KBM-7 (cell line): ENCODE measurements at regions not wholly inside any gene's neighbourhood (a gene's known extent, or its start where the extent isn't known, plus 50 kb on each side); places are given as distances from the start of the nearest gene placed in this dataset.

Source experiments
- DNase-seq: peaks from one replicate; pipeline ENCODE4 v3.0.0-alpha.2; 2015
- in situ Hi-C: fragments of 300-500 bp; cut with MboI; formaldehyde crosslinking; loops from 2 replicates; pipeline ENCODE4 v1.14.3; 2020; ENCODE audit warnings: low sequenced_read_pairs, low pct_unique_long_range_greater_than_20kb, mixed read lengths

DNA sequence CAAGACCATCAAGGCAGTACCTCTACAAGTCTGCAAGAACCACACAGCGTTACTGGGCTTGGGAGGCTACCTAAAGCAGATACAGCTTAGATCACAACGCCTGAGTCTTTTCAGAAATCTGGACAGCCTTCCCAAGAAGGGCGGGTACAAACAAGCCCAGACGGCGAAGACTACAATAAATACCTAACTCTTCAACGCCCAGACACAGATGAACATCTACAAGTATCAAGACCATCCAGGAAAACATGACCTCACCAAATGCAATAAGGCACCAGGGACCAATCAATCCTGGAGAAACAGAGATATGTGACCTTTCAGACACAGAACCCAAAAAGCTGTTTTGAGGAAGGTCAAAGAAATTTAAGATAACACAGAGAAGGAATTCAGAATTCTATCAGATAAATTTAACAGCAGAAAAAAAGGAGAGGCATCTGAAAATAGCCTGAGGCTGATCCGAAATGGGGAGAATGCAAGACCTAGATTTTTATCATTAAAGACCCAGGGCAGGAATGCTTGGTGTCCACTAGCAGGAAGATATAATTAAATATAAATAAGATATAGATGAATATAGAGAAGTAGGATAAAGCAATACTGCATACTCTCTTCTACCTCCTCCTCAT lies 131.7 kb upstream of the COL21A1 start:
- DNase-seq: no peak
- in situ Hi-C loops: no loop called here

DNA sequence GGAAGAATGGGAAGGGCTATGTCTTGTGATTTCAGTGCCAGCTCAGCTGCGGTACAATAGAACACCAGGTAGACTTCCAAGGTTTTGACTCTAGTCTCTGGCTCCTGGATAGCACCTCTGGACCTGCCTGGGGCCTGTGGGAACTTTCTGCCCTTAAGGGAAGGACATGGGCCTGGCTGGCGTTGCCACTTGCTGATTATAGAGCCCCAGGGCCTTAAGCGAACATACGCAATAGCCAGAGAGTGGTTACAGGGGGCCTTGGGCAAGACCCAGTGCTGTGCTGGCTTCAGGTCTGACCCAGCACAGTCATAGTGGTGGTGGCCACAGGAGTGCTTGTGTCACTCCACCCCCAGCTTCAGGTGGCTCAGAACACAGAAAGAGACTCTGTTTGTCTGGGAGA lies 131.1 kb upstream of the COL21A1 start:
- DNase-seq: no peak
- in situ Hi-C loops: no loop called here

DNA sequence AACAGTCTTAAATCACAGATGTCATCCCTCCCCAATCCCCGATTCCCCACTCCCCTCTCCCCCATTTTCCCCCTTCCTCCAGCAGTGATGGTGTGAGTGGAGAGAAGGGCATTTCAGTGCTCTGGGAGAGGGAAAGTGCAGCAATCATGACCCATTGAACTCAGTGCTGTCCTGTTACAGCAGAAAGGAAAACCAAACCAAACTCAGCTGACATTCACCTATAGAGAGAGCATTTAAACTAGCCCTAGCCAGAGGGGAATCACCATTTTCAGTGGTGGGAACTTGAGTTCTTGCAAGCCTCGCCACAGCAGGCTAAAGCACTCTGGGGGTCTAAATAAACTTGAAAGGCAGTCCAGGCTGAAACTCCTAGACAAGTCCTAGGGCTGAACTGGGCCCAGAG lies 129.9 kb upstream of the COL21A1 start:
- in situ Hi-C loops: no loop called here
- no peak for DNase-seq

DNA sequence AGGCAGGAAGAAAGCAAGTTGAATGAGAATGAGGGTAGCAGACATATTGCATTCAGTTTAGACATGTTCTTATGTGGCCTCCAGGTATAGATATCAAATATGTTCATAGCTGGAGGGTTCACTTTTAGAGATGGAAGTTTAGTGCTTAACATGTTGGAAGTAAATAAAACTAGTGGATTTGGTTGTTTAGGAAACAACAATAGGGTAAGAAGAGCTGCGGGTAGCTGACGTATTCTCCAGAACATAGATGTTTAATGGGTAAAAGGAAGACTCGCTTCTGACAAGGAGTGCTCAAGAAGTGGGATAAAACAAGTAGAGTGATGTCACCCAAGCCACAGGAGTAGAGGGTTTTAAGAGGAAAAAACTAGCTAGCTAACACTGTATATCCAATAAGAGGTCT lies 128.4 kb upstream of the COL21A1 start:
- in situ Hi-C loops: no loop called here
- DNase-seq: no peak

DNA sequence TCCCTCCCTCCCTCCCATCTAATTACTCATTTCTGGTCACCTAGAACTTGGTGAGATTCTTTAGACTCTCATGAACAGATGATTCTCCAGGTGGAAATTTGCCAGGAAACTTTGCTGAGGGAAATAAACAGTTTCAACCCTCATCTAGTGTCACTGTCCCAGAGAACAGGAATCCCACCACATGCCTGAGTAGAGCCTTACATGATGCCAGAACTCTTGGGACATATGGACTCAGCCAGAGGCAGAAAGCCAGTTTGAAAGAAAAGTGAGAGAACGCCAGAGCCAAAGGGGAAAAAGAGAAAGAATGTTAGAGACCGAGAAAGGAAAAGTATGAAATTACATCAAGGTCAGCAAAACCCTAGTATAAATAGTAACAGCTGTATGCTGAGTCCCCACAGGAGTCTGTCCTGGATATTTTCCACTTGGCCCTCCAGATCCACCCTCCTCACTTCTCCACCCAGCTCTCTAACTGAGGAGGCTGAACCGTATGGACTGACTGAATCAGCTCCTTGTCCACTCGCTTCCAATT lies 127.5 kb upstream of the COL21A1 start:
- no peak for DNase-seq
- in situ Hi-C loops: loop anchor here (25.0 kb wide), 1 partner anchor 187 kb away; no protein-coding TSS in a partner anchor

DNA sequence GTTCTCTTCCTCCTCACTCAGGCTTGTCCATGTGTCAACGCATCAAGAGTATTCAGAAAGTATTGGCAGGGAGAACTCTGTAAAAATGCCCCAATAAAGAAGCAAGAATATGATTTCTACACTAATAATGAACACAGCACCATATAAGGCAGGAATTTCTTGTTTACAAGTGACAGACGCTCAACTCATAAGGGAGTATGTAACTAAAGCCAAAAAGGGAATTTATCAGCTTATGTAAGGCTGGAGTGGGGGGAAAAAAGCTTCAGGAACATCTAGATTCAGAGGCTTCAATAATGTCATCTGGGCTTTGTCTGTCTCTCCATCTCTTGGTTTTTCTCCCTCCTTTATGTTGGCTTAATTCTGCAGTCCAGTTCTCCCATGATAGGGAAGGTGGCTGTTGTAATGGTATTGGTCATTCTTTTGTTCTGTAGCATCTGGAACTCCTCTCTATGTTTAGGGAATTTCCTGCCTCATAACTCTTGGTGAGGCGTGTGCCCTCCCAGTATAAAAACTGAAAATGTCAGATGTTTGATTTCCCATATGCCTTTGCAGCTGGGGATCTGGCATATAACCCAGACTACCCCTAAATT lies 125.1 kb upstream of the COL21A1 start:
- no peak for DNase-seq
- in situ Hi-C loops: loop anchor here (25.0 kb wide), 1 partner anchor 190 kb away; no protein-coding TSS in a partner anchor

DNA sequence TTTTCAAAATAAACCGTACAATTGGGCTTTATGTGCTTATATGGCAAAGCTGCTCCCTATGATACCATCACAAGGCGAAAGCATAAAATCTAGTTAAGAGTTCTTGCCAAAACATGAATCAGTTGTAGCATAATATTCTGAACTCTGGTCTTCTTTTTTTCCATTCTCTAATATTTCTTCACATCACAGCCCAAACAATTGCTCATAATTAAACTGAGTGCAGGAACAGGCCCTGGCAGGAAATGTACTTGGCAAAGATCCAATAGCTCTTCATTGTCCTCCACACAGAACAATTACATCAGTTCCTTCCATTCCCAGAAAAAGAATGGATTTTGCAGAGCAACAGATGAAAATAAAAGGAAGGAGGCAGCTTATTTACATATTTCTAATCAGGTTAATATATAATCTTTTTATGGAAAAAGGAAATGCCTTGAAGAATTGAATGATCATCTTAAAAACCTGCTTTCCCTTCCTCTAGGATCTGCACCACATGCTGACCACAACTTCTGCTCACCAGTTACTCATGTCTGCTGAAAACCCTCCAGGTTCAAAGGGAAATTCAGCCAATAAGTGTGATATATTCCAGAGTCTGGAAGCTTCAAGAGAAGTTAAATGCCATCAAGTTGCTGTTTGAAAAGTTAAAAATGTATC lies 123.3 kb upstream of the COL21A1 start:
- in situ Hi-C loops: loop anchor here (25.0 kb wide), 1 partner anchor 192 kb away; no protein-coding TSS in a partner anchor

DNA sequence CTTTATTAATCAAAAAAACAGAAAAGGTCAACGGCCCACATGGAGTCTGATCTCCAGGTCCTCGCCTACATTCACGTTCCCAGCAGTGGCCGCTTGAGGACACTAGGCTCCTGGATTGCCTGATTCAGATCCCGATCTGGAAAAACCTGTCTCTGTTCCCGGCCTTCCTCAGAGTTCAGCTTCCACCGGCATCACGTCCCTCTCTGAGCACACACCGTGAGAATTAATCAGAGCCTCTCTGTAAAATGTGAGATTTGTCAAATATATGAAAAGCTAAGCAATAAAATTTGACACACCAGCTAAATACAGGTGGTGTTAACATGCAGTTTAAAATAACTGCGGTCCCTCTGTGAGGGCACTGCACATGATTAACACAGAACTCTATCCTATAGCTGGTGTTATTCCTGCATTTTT lies 122.8 kb upstream of the COL21A1 start:
- no peak for DNase-seq
- in situ Hi-C loops: loop anchor here (25.0 kb wide), 1 partner anchor 192 kb away; no protein-coding TSS in a partner anchor

More for the DNA sequence above, 123.3 kb upstream of the COL21A1 start:
- peak; percentile 78 for DNase-seq

DNA sequence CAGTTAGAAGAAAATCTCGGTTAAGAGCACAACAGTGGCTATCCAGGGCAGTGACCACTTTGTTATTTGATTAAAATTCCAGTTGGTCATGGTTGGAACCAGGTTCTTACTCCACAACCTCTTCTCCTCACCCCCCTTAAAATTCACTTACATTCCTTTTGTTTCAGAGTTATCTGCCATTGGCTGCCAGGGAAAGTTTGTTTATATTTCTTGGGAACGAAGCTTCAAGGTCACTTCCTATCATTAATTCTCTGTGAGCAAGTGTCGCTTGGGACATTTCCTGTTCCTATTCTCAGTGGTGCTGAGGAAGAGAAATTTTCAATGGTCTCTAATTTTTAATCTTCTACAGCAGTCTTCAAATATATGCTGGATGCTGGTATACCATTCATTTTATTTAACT lies 121.1 kb upstream of the COL21A1 start:
- DNase-seq: no peak
- in situ Hi-C loops: loop anchor here (25.0 kb wide), 1 partner anchor 194 kb away; no protein-coding TSS in a partner anchor

DNA sequence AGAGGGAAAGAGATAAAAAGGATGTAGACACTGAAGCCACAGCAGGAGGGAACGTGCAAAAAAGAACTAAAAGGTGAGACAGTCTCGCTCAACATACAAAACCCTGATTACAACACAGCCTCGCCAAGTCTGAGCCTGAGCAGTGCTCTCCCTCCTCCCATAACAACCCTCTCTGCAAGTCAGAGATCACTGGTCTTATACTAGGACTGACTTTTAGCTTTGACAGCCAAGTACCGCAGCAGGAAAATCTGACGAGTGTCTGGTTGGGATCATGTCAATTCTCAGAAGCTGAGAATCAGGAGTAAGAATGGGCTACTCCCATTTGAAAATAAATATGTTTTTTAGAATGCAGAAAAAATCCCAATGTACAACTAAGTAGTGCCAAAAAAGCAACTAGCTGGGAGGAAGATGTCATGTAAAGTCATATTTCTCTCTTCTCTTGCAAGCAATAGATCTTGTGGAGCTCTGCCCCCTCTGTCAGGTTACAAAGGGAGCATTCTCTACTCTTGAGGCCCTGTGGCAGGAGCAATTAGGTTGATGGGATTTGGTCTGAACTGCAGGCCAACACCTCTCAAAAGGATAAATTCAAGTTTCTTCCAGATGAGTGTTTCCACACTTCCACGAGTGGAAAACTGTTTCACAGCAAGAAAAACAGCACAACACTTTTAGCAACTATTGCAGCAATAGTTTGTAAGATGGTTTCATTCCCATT lies 118.9 kb upstream of the COL21A1 start:
- DNase-seq: no peak
- in situ Hi-C loops: loop anchor here (25.0 kb wide), 1 partner anchor 196 kb away; no protein-coding TSS in a partner anchor

DNA sequence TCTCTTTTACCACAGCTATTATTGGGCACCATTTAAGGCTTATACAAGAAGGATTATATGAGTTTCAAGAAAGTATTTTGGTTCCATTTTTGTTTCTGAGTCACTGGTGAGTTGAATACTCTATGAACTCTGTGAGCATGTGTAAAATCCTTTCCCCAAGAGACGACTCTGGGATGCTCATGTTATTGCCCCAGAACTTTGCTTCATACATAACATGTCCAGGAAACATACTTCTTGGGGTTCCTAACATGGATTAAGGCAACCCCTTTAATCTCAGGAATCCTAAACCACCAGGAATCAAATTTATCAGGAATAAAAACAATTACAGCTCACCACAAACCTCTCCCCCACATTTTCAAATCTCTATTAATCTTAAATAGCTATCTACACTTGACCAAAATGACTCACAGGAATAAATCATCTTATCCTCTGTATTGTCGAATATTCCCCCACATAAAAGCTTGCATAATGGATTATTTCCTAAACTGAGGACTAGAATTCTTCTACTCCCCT lies 117.5 kb upstream of the COL21A1 start:
- no peak for DNase-seq
- in situ Hi-C loops: loop anchor here (25.0 kb wide), 1 partner anchor 197 kb away; no protein-coding TSS in a partner anchor

DNA sequence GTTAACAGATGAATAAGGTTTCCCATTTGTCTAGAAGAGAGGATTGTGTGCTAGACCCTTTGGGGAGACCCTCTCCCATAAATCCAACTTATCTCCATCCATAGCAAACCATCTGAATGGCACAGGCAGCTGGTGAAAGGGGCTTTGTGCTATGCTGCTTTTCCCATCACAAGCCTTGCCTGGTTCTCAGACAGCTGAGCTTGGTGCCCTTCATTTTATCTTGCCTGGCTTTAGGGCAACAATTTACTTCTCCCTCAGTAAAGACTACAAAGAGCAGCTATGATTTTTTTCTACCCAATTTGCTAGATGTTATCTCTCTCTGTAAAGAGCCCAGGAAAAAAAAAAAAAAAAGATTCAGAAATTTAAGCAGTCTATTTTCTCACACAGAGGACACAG lies 117.0 kb upstream of the COL21A1 start:
- in situ Hi-C loops: loop anchor here (25.0 kb wide), 1 partner anchor 198 kb away; no protein-coding TSS in a partner anchor
- DNase-seq: no peak

DNA sequence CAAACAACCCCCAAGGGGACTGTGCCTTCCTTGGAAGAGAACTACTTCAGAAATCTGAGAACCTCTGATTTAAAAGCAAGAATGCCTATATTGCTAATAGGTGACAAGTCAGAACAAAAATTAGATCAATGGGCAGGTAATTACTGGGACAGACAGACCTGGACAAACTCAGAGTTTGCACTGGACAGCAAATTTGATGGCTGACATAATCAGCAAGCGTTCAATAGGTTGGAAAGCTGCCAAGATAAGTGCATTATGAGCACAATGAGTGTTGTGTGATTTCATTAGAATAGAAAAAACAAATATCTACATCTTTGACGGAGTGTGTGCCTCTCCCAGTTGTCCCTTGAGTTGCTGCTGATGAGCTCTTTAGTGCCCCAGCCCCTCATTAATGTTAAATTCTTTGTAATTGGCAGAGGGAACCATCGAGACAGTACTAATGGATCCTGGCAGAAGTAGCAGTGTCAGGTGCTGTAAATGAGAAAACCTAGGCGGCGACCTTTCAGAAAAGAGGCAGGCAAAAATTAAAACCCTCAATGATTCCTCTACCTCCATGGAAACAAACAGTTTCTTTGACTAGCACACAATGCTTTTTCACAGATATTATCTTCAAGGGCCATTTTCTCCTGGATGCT lies 116.5 kb upstream of the COL21A1 start:
- in situ Hi-C loops: loop anchor here (25.0 kb wide), 1 partner anchor 198 kb away; no protein-coding TSS in a partner anchor
- no peak for DNase-seq

DNA sequence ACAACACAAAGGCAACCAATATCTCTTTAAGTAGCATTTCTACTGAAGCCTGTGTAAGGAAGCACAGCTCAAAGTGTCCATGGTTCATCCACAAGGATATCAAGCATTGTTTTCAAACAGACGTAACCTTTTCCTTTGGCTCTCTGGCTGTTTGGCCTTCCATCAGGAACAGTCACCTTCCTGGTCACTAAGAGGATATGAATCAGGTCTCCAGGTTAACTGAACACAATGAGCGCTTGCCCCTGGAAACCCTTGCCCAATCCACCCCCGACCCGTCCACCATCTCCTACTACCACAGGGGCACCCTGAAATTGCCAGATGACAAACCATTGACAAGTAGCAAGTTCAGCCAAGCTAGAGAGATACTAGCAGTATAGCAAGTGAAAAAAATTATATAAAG lies 114.4 kb upstream of the COL21A1 start:
- DNase-seq: no peak
- in situ Hi-C loops: loop anchor here (25.0 kb wide), 1 partner anchor 200 kb away; no protein-coding TSS in a partner anchor

DNA sequence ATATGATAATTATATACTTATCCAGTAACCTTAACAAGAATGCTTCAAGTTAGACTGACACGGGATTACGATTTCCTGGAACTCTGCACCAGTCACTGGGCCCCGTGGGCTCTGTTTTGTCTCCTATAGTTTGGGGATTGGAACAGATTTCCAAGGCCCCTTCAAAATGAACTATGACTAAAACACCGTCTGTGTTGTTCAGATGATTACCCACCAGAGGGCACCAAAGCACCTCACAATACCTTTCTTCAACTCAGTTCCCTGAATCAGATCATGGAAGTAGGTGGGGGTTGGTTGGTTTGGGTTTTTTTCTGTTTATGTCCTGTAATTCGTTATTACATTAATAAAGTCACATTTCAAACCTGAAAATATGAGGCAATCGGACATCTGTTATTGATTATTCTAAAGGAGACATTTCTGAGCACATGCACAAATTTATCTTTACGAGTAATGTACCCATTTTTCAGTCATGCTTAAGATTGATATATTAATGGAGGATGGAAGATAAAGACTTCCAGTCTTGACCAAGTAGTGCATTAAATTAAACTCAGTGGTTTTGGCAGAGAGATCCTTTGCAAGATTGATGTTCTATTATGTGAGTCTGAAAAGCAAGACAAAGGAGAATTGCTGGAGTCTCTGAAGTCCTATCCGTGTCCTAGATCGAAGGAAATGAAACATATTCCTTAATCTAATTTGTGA lies 112.0 kb upstream of the COL21A1 start:
- in situ Hi-C loops: loop anchor here (25.0 kb wide), 1 partner anchor 203 kb away; no protein-coding TSS in a partner anchor
- DNase-seq: peak; percentile 87

DNA sequence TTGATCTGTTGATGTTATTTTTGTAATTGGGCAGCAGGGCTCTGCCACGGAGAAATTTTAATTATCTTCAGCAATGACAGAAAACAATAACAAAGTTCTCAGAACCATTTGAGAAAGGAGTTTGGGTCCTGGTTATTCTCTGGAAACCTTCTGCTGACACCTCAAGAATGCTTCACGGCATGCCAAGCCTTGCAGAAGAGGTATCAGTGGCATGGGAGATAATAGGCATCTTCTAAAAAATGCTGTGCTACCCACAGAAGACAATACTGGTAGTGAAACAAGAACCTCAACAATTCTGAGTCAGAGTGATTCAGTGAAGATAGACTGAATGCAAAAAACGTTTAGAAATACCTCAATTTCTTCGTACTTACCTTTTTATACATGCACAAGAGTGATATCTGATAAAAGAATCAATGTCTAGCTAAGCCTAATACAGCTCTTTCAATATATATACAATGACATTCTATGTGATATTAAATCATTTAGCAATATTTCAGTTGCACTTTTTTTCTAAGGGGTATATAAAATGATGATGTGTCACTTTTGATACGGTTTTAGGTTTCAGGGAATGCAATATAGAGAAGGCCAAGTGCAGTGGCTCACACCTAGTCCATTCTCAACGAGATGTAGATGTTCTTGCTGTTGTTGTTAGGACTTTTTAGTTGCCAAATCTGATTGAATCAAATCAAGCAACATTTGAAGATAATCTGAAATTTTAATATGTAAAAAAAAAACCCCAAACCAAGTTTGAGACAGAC lies 110.4 kb upstream of the COL21A1 start:
- DNase-seq: no peak
- in situ Hi-C loops: loop anchor here (25.0 kb wide), 1 partner anchor 205 kb away; no protein-coding TSS in a partner anchor

DNA sequence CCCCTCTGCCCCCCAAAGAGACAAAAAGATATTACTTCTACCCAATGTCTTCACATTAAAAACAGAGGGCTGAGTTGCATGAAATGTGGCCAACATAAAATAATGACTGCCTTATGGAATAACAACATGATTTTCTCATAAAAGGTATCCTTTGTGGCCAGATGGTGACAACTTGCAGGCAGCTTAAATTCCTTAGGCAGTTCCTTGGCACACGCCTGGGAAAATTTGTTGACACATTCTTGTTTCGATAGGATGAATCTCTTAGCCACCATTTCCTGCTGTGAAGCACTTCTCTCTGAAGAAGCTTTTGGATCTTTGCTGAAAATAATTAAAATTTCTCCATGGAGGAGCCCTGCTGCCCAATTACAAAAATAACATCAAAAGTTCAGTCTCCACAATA lies 109.0 kb upstream of the COL21A1 start:
- DNase-seq: no peak
- in situ Hi-C loops: loop anchor here (25.0 kb wide), 1 partner anchor 206 kb away; no protein-coding TSS in a partner anchor
